SJSA1 (cell line): ENCODE measurements at regions not wholly inside any gene's neighbourhood (a gene's known extent, or its start where the extent isn't known, plus 50 kb on each side); places are given as distances from the start of the nearest gene placed in this dataset.

Experiments
- DNase-seq, 2 experiments: peaks; one replicate each; pipeline ENCODE4 v3.0.0-alpha.2; 2015 to 2020; ENCODE audit warnings: low spot score in 2 of 2, low read depth in 1 of 2
- H3K27ac ChIP-seq: fragments of 250-450 bp; sonication (Bioruptor Pico); 2 replicates; pipeline ENCODE4 v1.5.1; 2020; ENCODE audit warnings: mild to moderate bottlenecking, moderate library complexity
- H3K27me3 ChIP-seq: fragments of 250-450 bp; sonication (Bioruptor Pico); replicated peaks from 2 replicates; pipeline ENCODE4 v1.5.1; 2020; ENCODE audit warnings: mild to moderate bottlenecking, moderate library complexity
- H3K36me3 ChIP-seq: fragments of 250-450 bp; sonication (Bioruptor Pico); 2 replicates; pipeline ENCODE4 v1.5.1; 2020; ENCODE audit warnings: mild to moderate bottlenecking
- H3K4me1 ChIP-seq: fragments of 250-450 bp; sonication (Bioruptor Pico); replicated peaks from 2 replicates; pipeline ENCODE4 v1.6.1; 2021; ENCODE audit warnings: mild to moderate bottlenecking
- H3K4me3 ChIP-seq: fragments of 250-450 bp; sonication (Bioruptor Pico); 2 replicates; pipeline ENCODE4 v1.5.1; 2020; ENCODE audit warnings: mild to moderate bottlenecking
- H3K9me3 ChIP-seq: fragments of 250-450 bp; sonication (Bioruptor Pico); replicated peaks from 2 replicates; pipeline ENCODE4 v1.5.1; 2020; ENCODE audit warnings: mild to moderate bottlenecking

DNA sequence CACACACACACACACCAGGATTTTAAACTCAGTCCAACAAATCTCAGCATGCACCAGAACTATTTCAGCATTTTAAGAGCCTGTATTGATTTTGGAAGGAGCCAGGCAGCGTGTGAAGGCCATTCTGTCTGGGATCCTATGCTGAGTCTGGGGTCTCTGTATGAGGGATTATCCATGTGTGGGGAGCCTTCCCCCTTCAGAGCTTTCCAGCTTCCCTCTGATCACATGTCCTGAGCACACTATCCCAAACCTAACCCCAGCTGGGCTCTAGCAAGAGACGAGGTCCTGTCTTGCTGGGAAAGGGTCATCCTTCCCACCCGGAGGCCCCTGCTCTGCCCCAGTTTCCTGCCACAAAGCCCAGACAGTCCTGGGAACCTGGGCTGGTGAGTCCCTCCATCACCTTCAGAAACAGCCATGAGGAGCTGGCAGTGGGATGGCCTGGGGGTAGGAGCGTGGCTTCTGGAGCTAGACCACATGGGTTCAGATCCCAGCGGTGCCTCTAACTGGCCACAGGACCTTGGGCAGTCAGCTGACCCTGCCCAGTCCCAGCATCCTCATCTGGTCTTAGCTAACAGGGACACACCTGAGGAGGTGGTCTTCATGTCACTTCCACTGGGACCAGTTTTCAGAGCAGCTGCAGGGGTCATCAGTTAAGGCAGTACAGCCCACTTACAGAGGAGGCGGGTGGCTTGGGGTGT is 79.6 kb upstream of the RET start:
- Histone ChIP-seq H3K4me1 (no peaks in the 10 kb centered on the region), H3K9me3 (no peaks in the 10 kb centered on the region), H3K27ac (no peak overlapping the region), H3K36me3 (no peaks in the 10 kb centered on the region), H3K27me3 (no peaks in the 10 kb centered on the region), H3K4me3 (no peak overlapping the region)
- peak in 1 of 2 experiments; percentile 28 for DNase-seq

- peak in 1 of 2 experiments; percentile 23 for DNase-seq
- Histone ChIP-seq H3K4me1 (no peaks in the 10 kb centered on the region), H3K27ac (no peak overlapping the region), H3K4me3 (no peak overlapping the region), H3K27me3 (no peaks in the 10 kb centered on the region), H3K9me3 (no peaks in the 10 kb centered on the region), H3K36me3 (no peaks in the 10 kb centered on the region)
Observed at GRCh38 chr10:42997849-42998165, 79.1 kb upstream of the RET start.

GRCh38 chr10:42998481-42999384 is 78.1 kb upstream of the RET start:
- H3K36me3 ChIP-seq: no peaks in the 10 kb centered on the region
- no peaks in the 10 kb centered on the region for H3K4me1 ChIP-seq
- H3K27ac ChIP-seq: no peak overlapping the region
- H3K4me3 ChIP-seq: no peak overlapping the region
- H3K9me3 ChIP-seq: no peaks in the 10 kb centered on the region
- DNase-seq: peak in 1 of 2 experiments; percentile 37
- H3K27me3 ChIP-seq: no peaks in the 10 kb centered on the region

GRCh38 chr10:42999385-43000020 is 77.4 kb upstream of the RET start:
- H3K36me3 ChIP-seq: no peaks in the 10 kb centered on the region
- no peak overlapping the region for H3K27ac ChIP-seq
- H3K9me3 ChIP-seq: no peaks in the 10 kb centered on the region
- H3K4me3 ChIP-seq: no peak overlapping the region
- no peaks in the 10 kb centered on the region for H3K27me3 ChIP-seq
- H3K4me1 ChIP-seq: no peaks in the 10 kb centered on the region
- peak in 1 of 2 experiments; percentile 27 for DNase-seq

GRCh38 chr10:43000021-43000411 is 76.9 kb upstream of the RET start:
- H3K9me3 ChIP-seq: no peaks in the 10 kb centered on the region
- H3K27ac ChIP-seq: no peak overlapping the region
- H3K4me1 ChIP-seq: no peaks in the 10 kb centered on the region
- peak in 1 of 2 experiments; percentile 28 for DNase-seq
- H3K27me3 ChIP-seq: no peaks in the 10 kb centered on the region
- H3K4me3 ChIP-seq: no peak overlapping the region
- H3K36me3 ChIP-seq: no peaks in the 10 kb centered on the region

DNA sequence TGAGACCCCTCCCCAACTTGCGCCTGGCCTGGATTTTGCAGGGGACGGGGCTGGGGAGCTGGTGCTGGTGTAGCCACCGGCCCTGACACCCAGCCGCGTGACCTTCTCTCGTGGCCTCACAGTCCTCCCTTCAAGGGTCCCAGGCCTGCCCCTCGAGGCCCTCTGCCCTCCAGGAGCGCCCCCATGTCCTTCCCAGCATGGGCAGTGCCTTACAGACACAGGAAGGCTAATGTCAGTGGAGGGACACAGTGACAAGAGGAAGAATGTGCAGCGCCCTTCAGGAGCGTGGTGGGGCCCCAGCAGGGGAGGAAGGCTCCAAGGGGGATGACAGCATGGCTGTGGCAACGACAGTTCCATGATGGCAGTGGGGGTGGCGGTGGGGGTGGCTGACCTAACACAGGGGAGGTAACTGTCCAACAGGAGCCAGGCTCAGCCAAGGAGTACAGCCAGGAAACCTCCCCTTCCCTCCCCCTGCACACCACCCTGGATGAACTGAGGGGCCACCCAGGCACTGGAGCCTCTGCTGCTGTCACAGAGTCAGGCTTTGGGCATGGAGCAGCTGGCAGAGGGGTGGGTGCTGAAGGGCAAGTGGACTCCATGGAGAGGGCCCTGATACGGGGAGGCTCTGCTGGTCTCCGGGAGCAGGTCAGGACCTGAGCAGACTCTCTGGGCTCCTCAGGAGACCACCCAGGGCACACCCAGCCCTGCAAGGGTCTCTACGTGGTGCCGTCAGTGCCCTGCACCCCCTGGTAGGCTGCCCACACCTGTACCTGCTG is 76.0 kb upstream of the RET start:
- Histone ChIP-seq H3K4me1 (no peaks in the 10 kb centered on the region), H3K4me3 (no peak overlapping the region), H3K9me3 (no peaks in the 10 kb centered on the region), H3K27ac (no peak overlapping the region), H3K36me3 (no peaks in the 10 kb centered on the region), H3K27me3 (0 out of 2 replicates have a peak, but pooled peaks cover 3% of the 10 kb centered on the region)
- DNase-seq: peak in 1 of 2 experiments; percentile 38

DNA sequence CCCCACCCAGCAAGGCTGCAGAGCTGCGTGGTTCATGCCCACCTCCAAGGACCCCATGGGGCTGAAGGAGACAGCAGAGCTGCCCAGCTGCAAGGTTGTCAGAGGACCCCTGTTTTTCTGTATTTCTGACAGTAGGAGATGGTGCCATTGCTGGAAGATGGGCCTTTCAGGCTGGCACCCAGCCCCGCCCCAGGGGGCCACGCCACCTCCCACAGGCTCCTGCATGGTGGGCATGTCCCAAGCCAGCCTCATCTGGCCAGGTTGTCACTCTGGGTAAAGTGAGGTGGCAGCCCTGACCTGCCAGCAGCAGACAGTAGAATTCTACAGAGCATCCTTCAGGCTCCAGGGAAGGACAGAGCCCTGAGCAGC is 75.5 kb upstream of the RET start:
- Histone ChIP-seq H3K27me3 (0 out of 2 replicates have a peak, but pooled peaks cover 3% of the 10 kb centered on the region), H3K27ac (no peak overlapping the region), H3K36me3 (no peaks in the 10 kb centered on the region), H3K4me1 (no peaks in the 10 kb centered on the region), H3K9me3 (no peaks in the 10 kb centered on the region), H3K4me3 (no peak overlapping the region)
- DNase-seq: no peak

DNA sequence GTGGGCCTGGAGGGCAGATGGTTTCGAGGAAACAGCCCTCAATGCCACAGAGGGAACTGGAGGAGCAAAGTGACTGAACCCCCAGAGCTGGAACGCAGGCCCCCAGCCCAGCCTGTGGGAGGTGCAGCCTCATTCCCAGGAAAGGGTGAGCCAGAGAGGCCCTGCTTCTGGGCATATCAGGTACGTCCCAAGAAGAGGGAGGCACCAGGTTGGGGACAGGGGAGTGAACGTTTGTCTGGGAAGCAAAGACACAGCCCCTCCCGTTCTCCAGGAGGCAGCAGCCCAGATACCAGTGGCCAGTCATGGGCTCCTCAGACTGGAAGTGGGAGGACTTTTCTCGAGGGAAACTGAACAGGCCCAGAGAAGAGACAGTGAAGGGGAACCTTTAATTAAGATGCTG is 74.3 kb upstream of the RET start:
- 0 out of 2 replicates have a peak, but pooled peaks cover 3% of the 10 kb centered on the region for H3K27me3 ChIP-seq
- DNase-seq: peak in 1 of 2 experiments; percentile 27
- no peaks in the 10 kb centered on the region for H3K4me1 ChIP-seq
- H3K27ac ChIP-seq: no peak overlapping the region
- H3K4me3 ChIP-seq: no peak overlapping the region
- H3K9me3 ChIP-seq: no peaks in the 10 kb centered on the region
- no peaks in the 10 kb centered on the region for H3K36me3 ChIP-seq

DNA sequence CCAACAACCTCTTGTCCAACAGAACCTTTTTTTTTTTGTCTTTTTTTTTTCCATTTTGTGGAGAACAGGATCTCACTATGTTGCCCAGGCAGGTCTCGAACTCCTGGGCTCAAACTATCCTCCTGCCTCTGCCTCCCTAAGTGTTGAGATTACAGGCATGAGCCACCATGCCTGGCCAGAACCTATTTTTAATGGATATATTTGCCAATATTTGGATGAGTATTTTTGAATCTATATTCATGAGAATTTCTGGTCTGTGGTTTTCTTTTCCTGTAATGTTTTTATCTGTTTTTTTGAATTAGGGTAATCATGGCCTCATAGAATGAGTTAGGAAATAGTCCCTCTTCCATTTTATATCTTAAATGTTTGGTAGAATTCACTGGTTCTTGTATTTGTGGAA is 70.4 kb upstream of the RET start:
- Histone ChIP-seq H3K36me3 (no peaks in the 10 kb centered on the region), H3K27ac (no peak overlapping the region), H3K27me3 (0 out of 2 replicates have a peak, but pooled peaks cover 3% of the 10 kb centered on the region), H3K4me1 (no peaks in the 10 kb centered on the region), H3K9me3 (no peaks in the 10 kb centered on the region), H3K4me3 (no peak overlapping the region)
- DNase-seq: no peak

- H3K4me1 ChIP-seq: no peaks in the 10 kb centered on the region
- no peaks in the 10 kb centered on the region for H3K36me3 ChIP-seq
- no peak for DNase-seq
- peaks cover 4% of the 10 kb centered on the region; the same call in 1 of the 2 replicates for H3K27me3 ChIP-seq
- H3K27ac ChIP-seq: no peak overlapping the region
- H3K4me3 ChIP-seq: no peak overlapping the region
- no peaks in the 10 kb centered on the region for H3K9me3 ChIP-seq
Observed at GRCh38 chr10:43012578-43012977, 64.3 kb upstream of the RET start.

DNA sequence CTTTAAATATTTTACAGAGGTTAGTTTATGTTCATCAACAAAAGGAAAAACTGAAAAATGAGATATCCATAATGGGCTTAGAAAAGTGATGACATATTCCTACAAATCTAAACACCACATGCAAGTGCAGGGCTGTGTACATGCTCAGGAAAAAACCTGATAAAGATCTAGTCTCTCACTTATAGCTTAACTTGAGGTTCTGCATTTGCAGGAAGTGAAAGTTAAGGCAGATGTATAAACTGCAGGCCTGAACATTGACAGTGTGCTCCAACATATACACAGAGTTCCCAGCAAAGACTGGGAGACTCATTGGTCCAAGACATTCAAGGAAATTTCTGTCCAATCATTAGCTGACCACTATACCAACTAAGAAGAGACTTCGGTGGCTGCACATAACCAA is 63.8 kb upstream of the RET start:
- Histone ChIP-seq H3K27me3 (peaks cover 4% of the 10 kb centered on the region; the same call in 1 of the 2 replicates), H3K4me1 (no peaks in the 10 kb centered on the region), H3K9me3 (no peaks in the 10 kb centered on the region), H3K27ac (no peak overlapping the region), H3K36me3 (no peaks in the 10 kb centered on the region), H3K4me3 (no peak overlapping the region)
- DNase-seq: no peak

GRCh38 chr10:43024524-43024923 is 52.3 kb upstream of the RET start:
- H3K36me3 ChIP-seq: no peaks in the 10 kb centered on the region
- no peak overlapping the region for H3K27ac ChIP-seq
- H3K4me3 ChIP-seq: no peak overlapping the region
- H3K27me3 ChIP-seq: 0 out of 2 replicates have a peak, but pooled peaks cover 3% of the 10 kb centered on the region
- no peaks in the 10 kb centered on the region for H3K4me1 ChIP-seq
- no peaks in the 10 kb centered on the region for H3K9me3 ChIP-seq
- no peak for DNase-seq

GRCh38 chr10:43024942-43025700 is 51.7 kb upstream of the RET start:
- Histone ChIP-seq H3K27me3 (no peaks in the 10 kb centered on the region), H3K27ac (no peak overlapping the region), H3K4me1 (no peaks in the 10 kb centered on the region), H3K9me3 (no peaks in the 10 kb centered on the region), H3K36me3 (no peaks in the 10 kb centered on the region), H3K4me3 (no peak overlapping the region)
- no peak for DNase-seq
